HG03280 (cell line): ENCODE measurements at regions not wholly inside any gene's neighbourhood (a gene's known extent, or its start where the extent isn't known, plus 50 kb on each side); places are given as distances from the start of the nearest gene placed in this dataset.

Source experiments
- ATAC-seq: cut with Tn5 transposase; IDR thresholded peaks from one replicate; pipeline ENCODE4 v1.9.1; 2021; ENCODE audit warnings: mild to moderate bottlenecking, moderate library complexity; ENCODE audit not compliant: unreplicated experiment

DNA sequence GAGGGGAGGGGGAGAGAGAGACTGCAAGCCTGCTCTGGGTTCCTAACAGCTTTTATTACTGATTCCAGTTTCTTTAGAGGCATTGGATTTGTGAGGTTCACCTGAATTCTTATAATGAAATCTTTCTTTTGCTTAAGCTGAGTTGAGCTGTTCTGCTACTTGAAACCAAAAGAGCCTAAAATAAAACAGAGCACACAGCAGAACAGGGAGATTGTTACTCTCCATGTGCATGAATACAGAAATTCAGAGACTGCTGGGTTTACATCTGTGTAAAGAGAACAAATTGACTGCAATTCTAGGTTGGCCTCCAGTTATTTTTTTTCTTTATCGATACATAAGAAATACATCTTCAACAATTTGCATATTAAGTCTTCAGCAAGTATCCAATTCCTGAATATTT lies 168.8 kb upstream of the NRIP1 start:
- ATAC-seq = no peak

DNA sequence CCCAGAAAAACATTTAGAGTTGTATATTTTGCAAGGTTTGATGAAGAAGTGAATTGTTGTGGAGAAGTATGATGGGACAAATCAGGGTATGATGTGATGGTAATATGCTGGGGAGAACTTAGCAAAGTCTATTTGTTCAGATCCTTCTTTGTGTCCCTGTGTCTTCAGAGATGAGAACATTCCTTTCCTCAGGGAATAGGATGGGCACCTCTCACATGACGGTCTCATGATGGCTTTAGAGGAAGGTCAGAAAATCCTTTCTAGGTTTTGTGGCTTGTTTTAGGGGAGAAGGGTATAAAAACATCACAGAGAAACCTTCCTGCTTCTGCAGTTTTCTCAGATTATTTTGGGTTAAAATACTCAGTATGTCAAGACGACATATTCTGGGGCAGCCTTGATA lies 171.3 kb upstream of the NRIP1 start:
- ATAC-seq = no peak

DNA sequence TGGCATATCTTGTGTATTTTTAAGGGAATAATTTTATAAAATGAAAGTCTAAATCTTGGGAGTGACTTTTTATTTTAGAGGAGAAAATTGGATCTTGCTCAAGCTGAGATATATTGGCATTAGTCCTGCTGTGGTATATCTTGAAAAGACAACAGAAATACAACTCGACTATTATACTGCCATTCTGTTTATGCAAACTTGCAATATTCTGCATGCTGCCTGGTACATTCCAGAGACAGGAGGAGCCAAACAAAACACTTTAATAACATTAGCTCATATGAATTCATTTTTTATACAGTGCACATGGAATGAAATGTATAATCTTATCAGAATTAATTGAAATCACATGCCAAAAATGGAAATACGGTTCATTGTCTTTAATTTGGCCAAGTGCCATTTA lies 176.0 kb upstream of the NRIP1 start:
- ATAC-seq = no peak

DNA sequence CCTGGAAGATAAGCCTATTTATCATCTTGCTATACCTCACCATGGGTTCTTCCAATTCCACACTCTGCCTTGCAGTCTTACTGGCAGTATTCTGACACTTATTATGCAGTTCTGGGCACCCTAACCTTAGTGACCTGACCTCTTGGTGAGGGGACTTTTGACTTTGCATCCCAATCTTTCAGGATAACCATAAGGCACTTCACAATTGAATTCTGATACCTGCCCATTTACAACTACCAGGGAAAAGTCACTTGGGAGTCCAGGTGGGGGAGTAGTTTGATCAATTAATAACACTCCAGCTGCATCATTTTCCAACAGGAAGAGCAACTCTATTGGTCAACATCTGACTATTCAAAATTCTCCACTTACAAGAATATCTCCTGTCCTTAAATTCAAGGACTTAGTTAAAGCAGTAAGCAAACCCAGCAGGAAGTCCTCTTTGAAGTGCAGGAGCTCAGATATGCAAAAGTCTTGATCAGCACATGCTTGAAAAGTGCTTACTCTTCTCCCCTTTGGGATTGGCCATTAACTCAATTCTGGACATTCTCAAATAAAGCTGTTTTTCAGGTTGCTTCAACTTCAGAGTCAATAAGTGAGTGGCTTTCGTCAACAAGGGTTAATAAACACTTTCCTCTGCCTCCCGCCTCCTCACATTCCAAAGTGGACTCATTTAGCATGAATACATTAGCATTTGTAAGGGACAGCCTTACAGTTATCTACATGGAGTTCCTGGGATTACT lies 177.4 kb upstream of the NRIP1 start:
- no peak for ATAC-seq

DNA sequence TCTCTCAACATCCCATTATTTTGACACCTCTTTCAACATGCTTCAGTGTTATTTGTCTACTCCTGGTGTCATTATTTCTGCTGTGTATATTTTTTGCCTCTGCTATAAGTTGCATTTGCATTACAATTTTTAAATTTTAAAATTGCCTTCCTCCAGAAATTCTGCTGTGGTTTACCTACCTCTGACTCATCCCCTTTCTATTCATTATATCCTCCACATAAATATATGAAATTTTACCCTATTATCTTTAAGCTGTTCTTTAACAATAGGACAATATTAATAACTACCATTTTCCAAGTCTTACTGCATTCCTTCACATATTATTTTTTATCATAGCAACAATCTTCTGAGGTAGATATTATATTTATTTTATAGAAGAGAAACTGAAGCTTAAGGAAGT lies 178.1 kb upstream of the NRIP1 start:
- ATAC-seq = no peak

DNA sequence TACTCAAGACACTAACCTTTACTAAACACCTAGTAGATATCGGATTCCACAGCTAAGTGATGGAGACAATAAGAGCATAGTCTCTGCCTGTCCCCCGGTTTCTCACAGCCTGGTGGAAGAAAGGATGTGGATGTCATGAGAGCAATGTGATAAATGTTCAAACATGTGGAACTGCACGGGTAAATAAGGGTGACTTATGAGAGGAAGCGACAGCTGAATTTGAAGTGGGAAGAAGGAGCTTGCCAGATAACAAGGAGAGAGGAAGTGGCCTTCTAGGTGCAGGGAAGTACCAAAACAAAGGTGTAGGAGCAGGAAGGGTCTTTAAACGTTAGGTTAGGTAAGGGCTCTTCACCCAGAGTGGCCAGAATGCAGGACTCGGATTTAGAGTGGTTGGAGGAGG lies 178.6 kb upstream of the NRIP1 start:
- ATAC-seq = no peak

DNA sequence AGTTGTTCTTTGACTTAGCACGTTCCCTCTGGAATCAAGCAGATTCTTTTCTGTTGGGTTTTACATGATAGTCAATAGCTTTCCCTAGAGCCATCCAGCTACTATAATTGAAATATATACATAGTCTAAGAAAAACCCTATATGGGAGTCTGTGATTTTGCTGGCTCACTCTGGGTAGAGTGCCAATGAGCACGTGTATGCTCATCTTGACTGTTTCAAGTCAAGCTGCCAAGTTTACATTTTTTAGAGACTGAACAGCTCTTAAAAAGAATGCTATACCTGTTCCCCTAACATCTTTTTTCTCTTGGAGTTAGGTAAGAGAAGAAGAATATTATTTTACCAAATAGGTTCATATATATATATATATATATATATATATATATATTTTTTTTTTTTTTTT lies 182.8 kb upstream of the NRIP1 start:
- ATAC-seq = no peak

DNA sequence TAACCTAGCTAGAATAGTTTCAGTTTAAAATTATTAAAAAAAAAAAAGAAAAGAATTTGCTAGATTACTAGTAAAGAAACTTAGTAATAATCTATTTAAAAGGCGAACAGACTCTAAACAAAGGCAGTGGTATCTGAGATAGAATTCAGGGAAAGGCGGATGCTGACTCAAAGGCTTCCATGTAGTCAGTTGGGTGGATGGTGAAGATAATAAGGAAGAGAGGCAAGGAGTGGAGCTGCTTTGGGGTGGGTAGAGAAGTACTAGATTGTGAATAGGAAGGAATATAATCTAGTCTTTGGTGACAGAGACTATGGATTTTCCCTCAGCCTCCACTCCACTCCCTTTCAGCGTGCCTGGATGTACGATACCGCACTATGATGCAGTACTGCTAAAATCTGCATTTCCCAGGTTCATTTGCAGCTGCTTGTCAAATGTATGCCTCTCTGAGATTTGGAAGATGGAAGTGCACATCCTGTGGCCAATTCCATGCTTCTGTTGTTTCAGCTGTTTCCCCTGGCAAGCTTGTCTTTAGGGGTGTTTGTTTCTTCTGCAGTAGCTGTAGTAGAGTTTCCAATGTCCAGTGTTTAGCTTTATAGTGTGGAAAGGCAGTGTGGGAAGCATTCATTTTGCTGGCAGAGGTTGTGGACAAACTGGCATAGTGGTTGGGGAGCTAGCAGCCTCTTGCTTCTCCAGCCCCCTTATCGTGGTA lies 184.6 kb upstream of the NRIP1 start:
- no peak for ATAC-seq

DNA sequence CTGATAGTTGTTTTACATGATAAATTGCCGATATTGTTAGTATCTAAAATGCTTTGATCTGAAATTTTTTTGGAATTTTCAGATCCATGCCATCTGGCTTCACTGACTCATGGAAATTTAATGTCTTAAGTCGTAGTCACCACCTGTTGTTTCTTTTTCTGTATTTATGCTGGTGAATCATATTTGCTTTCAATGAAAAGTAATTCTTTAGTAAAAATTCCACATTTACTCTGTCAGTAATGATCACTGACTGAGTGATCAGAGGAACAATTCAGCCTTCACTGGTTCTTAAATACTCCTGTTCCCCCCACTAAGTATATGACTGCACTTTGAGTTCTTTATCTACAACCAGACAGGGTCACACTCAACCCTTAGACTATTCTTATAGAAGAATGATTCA lies 185.6 kb upstream of the NRIP1 start:
- no peak for ATAC-seq

DNA sequence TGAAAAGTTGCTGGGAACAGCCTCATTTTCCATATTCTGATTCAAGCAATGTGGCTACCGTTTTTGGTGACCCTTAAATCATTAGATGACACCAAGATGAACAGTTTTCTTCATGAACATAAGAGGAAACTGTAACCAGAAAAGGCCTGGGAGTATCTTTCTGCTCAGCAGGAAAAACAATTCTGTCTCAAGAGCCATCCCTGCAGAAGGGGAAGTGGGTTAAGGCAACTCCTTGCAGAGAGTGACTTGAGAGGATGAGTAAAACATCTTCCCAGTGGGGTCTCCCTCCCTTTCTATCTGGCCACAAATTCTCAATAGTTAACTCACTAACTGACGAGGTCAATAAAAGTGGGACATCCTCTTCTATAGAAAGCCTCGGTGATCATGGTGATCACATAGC lies 187.6 kb upstream of the NRIP1 start:
- ATAC-seq = no peak

DNA sequence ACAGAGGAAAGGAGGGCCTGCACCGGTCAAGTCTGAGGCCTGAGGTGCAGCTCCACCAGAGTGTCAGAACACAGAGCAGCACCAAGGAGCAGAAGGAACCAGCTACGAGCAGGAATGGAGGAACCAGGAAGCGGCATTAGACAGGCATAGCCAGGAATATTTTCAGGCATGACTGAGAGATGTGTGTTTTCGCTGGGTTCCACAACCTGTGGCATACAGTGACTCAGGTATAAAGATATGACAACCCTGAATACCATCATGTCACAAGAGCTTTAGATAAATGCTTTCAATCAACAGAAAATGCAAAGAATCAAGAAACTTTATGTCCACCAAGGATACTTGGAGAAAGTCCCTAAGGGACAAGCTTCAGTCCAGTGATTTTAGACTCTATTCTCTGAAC lies 189.3 kb upstream of the NRIP1 start:
- ATAC-seq = no peak

DNA sequence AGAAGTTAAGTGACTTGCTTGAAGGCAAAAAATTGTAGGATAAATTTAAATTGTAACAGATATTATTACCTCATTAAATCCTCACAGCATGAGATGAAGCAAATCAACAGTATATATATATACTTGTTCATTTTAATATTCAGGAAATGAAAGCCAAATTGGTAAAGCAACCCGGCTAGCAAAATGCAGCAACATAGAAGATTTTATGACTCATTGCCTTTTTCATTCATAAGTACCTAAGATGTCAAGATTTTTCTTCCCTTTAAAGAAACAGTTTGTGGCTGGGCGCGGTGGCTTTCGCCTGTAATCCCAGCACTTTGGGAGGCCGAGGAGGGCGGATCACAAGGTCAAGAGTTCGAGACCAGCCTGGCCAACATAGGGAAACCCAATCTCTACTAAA lies 190.5 kb upstream of the NRIP1 start:
- ATAC-seq = no peak

DNA sequence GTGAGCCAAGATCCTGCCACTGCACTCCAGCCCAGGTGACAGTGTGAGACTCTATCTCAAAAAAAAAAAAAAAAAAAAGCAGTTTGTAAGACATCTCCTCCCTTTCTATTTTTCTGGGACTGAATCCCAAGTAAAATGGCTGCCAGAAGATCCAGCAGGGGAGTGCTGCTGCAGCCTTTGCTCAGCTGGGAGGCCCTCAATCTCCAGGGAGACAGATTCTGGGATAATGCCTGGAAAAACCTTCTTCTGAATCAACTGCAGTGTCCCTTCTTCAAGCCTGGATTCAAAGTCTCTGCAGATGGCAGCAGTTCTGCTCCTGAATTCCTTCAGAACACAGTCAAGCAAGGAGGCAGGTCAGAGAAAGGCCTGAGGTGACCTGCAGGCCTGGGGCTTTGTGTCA lies 191.0 kb upstream of the NRIP1 start:
- ATAC-seq = no peak

DNA sequence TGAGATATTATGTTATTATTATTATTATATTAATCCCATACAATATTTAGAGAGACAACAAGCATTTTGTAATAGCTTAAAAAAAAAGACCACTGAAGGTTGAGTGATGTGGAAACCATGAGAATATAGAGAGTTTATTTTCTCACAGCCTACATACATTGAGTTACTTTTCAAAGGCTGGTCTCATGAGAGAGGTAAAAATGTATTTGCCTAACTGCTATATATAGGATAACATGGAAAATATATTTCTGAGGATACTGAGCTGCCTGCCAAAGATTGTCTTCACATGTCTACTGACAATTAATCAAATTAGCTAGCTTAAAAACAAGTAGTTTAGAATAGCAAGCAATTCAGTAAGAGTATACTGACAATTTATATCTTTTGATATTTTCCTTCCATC lies 192.2 kb upstream of the NRIP1 start:
- ATAC-seq = no peak

DNA sequence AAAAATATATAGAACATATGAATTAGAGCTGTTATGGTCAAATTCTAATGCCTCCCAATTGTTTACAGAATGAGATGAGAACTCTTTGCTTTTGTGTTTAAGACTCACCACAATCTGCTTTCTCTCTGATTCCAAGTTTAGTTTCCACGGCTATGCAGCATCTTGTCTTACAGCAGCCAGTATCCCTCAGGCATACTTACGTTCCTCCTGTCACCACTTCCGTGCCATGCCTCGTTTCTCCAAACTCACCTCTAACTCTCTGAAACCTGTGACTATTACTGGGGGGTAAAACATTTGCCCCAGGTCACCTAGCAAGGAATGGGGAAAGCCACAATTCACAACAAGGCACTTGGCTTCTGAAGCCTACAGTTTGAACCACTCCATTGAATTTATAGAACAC lies 192.8 kb upstream of the NRIP1 start:
- ATAC-seq = no peak

DNA sequence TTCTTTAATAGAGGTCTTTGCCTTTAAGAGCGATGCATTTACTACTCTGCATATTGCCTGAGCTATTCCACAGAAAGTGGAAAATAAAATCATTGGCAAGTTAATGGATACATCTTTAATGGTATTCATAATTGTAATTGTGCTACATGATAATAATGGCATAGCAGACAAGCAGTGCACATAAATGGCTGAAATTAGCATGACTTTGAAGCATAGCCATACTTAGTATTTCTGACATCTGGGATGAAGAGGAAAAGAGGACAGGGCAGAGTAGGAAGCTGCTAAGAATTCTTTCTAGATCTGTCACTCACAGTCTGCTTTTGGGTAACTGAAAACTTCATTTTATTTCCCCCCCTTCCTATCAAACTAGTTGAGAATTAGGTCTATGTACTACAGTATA lies 195.0 kb upstream of the NRIP1 start:
- no peak for ATAC-seq

DNA sequence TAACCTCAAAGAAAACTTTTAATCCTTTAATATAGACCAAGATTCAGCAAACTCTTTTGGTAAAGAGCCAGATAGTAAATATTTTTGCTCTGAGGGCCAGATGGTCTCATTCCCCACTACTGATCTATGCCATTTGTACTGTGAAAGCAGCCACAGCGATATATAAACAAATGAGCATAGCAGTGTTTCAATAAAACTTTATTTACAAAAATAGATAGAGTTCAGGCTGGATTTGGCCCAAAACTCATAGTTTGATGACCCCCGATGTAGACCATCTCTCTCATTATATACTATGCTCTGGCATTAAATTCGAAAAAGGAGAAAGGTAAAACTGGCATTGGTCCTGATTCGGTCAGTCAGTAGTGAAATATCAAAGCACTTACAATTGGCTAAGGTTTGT lies 195.8 kb upstream of the NRIP1 start:
- ATAC-seq = no peak

DNA sequence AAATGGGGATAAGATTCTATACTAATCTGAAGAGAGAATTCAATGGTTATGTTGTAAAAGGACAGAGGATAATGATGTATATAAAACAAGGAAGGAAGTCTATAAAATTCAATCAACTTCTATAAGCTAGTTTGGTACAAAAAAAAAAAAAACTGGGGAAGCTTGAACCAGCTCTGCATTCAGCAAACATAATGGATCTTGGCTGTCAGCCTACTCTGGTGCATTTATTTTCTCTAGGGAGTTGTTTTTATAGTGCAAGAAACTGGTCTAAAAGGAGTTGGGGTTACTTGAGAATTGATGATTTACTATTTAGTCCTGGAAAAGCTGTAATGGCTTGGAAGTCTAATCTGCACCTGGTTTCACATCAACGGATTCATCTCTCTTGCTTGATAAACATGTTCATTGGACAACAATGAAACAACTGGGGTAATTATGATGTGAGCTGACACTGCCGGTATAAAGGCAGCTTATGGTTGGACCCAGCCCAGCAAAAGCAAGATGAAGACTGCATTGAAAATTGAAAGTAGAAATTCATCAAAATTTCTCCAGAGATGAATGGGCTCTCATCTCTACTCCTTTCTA lies 199.4 kb upstream of the NRIP1 start:
- ATAC-seq = no peak

DNA sequence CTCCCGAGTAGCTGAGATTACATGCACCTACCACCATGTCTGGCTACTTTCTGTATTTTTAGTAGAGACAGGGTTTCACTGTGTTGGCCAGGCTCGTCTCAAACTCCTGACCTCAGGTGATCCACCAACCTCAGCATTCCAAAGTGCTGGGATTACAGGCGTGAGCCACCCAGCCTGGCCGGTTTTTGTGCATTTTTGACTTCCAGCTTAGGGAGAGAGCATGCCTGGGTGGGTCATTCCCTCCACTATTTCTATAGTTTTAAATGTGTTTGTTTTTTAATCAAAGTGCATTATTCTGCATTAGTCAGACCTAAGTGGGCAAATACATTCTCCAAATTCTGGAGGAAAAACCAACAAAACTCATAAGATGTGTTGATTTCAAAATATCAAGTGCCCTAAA lies 207.4 kb upstream of the NRIP1 start:
- ATAC-seq = no peak

DNA sequence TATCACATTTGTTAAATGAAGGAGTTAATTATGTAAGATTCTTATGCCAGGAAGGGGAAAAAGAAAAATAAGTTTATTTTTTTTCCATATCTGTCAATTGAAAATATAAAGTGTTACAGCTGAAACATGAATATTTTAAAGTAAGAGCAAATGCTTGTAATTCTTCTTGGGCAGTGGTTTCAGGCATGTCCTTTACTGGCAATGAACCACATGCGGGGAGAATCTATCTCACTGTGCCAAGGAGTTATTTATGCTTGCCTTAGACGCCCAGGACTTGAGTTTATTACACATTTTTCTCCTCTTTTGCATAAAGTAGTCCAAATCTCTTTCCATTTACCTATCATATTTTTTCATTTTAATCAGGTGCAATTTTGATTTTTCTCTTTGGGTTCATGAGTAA lies 207.8 kb upstream of the NRIP1 start:
- no peak for ATAC-seq

DNA sequence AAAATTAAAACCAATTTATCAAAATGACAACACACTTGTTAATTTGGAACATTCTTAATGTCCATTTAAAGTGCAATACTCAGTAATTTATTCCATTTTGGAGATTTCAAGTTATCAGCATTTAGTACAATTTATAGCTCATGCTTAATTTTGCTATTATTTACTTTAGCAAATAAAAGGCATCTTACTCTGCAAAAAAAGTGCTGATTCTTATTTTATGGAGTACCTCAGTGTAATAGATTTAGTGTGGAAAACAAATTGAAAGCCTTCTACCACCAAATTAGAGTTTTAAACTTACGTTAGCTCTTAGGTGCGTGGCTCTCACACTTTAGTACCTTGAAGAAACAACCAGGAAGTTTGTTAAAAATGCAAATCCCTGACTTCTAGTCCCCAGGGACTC lies 208.4 kb upstream of the NRIP1 start:
- ATAC-seq = no peak

DNA sequence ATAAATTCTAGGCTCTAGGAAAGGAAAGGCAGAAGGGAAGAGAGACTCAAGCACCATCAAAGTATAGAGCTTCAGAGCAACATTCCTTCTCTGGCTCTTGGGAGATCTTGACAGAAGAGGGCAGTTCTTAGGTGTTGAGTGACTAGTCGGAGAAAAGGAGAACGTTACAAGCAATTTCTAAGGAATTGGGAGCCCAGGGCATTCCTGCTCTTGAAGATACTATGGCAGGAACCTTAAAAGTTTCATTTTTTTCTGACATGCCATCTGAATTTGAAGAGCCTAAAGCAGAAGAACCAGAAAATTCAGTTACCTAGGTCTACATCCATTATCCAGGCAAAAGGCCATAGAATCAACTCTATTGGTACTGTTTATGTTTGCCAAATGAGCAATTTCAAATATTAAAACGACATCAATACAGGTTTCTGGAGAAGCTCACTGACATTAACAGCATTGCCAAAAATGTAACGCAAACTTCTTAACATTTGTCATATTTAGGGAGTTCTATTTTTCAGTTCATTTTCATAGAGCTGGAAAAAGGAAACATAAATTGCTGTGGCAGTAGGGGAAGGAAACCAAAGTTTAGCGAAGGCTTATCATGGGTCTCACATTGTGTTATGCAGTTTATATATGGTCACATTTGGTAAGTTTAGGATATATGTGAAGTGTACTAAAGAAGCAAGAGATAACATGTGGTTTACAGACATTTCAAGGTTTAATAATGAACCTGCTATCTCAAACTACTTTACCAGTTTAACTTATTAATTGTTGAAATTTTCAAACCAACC lies 210.1 kb upstream of the NRIP1 start:
- no peak for ATAC-seq
